H9 (cell line): ENCODE measurements at regions not wholly inside any gene's neighbourhood (a gene's known extent, or its start where the extent isn't known, plus 50 kb on each side); places are given as distances from the start of the nearest gene placed in this dataset.

ENCODE experiments used
- DNase-seq: peaks from one replicate; pipeline ENCODE4 v3.0.0-alpha.2; 2017
- H2AFZ ChIP-seq: one replicate; pipeline ENCODE4 v1.6.1; 2013; ENCODE audit warnings: mild to moderate bottlenecking, low read length, control low read depth, moderate library complexity
- H2AK5ac ChIP-seq: 2 replicates; pipeline ENCODE4 v1.6.1; 2013; ENCODE audit warnings: low read length, control low read depth, mixed read lengths; ENCODE audit not compliant: insufficient read length
- H2BK120ac ChIP-seq: one replicate; pipeline ENCODE4 v1.6.1; 2013; ENCODE audit warnings: low read depth, mild to moderate bottlenecking, low read length, control low read depth, inconsistent platforms; ENCODE audit not compliant: poor library complexity, severe bottlenecking
- H2BK12ac ChIP-seq: 2 replicates; pipeline ENCODE4 v1.6.1; 2013; ENCODE audit warnings: low read length, control low read depth, mixed read lengths, low read depth; ENCODE audit not compliant: insufficient read length
- H2BK15ac ChIP-seq: 2 replicates; pipeline ENCODE4 v1.6.1; 2013; ENCODE audit warnings: low read depth, low read length, control low read depth
- H2BK20ac ChIP-seq: one replicate; pipeline ENCODE4 v1.6.1; 2013; ENCODE audit warnings: low read depth, mild to moderate bottlenecking, low read length, control low read depth, inconsistent platforms; ENCODE audit not compliant: poor library complexity, severe bottlenecking
- H2BK5ac ChIP-seq: 2 replicates; pipeline ENCODE4 v1.6.1; 2013; ENCODE audit warnings: low read length, control low read depth, mixed read lengths; ENCODE audit not compliant: insufficient read length
- H3K14ac ChIP-seq: 2 replicates; pipeline ENCODE4 v1.6.1; 2013; ENCODE audit warnings: low read length, control low read depth; ENCODE audit not compliant: insufficient read depth
- H3K18ac ChIP-seq: 2 replicates; pipeline ENCODE4 v1.6.1; 2013; ENCODE audit warnings: low read depth, mild to moderate bottlenecking, mixed read lengths, low read length, control low read depth; ENCODE audit not compliant: insufficient read length
- H3K23ac ChIP-seq: 2 replicates; pipeline ENCODE4 v1.6.1; 2013; ENCODE audit warnings: low read length, control low read depth, mixed read lengths, low read depth; ENCODE audit not compliant: insufficient read length
- H3K23me2 ChIP-seq: 2 replicates; pipeline ENCODE4 v1.6.1; 2013; ENCODE audit warnings: low read depth, mild to moderate bottlenecking, mixed read lengths, low read length, control low read depth; ENCODE audit not compliant: insufficient read length, poor library complexity, severe bottlenecking
- H3K27ac ChIP-seq: 2 replicates; pipeline ENCODE4 v1.5.1; 2013; ENCODE audit warnings: low read length, control low read depth, mixed read lengths, low read depth; ENCODE audit not compliant: insufficient read length
- H3K27me3 ChIP-seq: 2 replicates; pipeline ENCODE4 v1.6.1; 2013; ENCODE audit warnings: low read length, control low read depth, inconsistent platforms; ENCODE audit not compliant: insufficient read depth
- H3K4ac ChIP-seq: 2 replicates; pipeline ENCODE4 v1.6.1; 2013; ENCODE audit warnings: low read depth, mild to moderate bottlenecking, control low read depth, inconsistent platforms, low read length, moderate library complexity
- H3K4me1 ChIP-seq: 2 replicates; pipeline ENCODE4 v1.6.1; 2013; ENCODE audit warnings: low read length, control low read depth, inconsistent platforms; ENCODE audit not compliant: insufficient read depth
- H3K4me2 ChIP-seq: 2 replicates; pipeline ENCODE4 v1.6.1; 2013; ENCODE audit warnings: low read length, control low read depth, mixed read lengths; ENCODE audit not compliant: insufficient read length, insufficient read depth
- H3K56ac ChIP-seq: 2 replicates; pipeline ENCODE4 v1.6.1; 2013; ENCODE audit warnings: low read depth, mild to moderate bottlenecking, mixed read lengths, low read length, control low read depth; ENCODE audit not compliant: insufficient read length
- H3K79me1 ChIP-seq: 2 replicates; pipeline ENCODE4 v1.6.1; 2013; ENCODE audit warnings: low read depth, mild to moderate bottlenecking, moderate library complexity, low read length, control low read depth, inconsistent platforms; ENCODE audit not compliant: insufficient read depth, poor library complexity, severe bottlenecking
- H3K79me2 ChIP-seq: 2 replicates; pipeline ENCODE4 v1.6.1; 2013; ENCODE audit warnings: low read length, control low read depth, inconsistent platforms; ENCODE audit not compliant: insufficient read depth
- H3K9ac ChIP-seq: 2 replicates; pipeline ENCODE4 v1.6.1; 2013; ENCODE audit warnings: low read length, control low read depth, mixed read lengths; ENCODE audit not compliant: insufficient read length; ENCODE audit errors: extremely low read depth
- H3K9me3 ChIP-seq: one replicate; pipeline ENCODE4 v1.6.1; 2013; ENCODE audit warnings: low read depth, low read length, inconsistent platforms; ENCODE audit not compliant: control insufficient read depth
- H3T11ph ChIP-seq: one replicate; pipeline ENCODE4 v1.6.1; 2013; ENCODE audit warnings: mild to moderate bottlenecking, low read length, control low read depth, inconsistent platforms
- H4K20me1 ChIP-seq: one replicate; pipeline ENCODE4 v1.6.1; 2013; ENCODE audit not compliant: control insufficient read depth, insufficient read length, insufficient read depth
- H4K5ac ChIP-seq: 2 replicates; pipeline ENCODE4 v1.6.1; 2013; ENCODE audit warnings: low read depth, mild to moderate bottlenecking, mixed read lengths, low read length, control low read depth; ENCODE audit not compliant: insufficient read length
- H4K8ac ChIP-seq: replicated peaks from 2 replicates; pipeline ENCODE4 v1.6.1; 2013; ENCODE audit warnings: low read length, control low read depth, mixed read lengths, low read depth; ENCODE audit not compliant: insufficient read length
- H4K91ac ChIP-seq: 2 replicates; pipeline ENCODE4 v1.6.1; 2013; ENCODE audit warnings: low read depth, mild to moderate bottlenecking, moderate library complexity, mixed read lengths, low read length, control low read depth; ENCODE audit not compliant: insufficient read length
- H3K27ac Mint-ChIP-seq, 3 experiments: 2 replicates in 2 of 3; 3 replicates in 1 of 3; pipeline ENCODE4 v1.8.0; 2020 to 2021; ENCODE audit warnings: mixed read lengths in 3 of 3, mild to moderate bottlenecking in 1 of 3, moderate library complexity in 1 of 3
- H3K27me3 Mint-ChIP-seq: 2 replicates; pipeline ENCODE4 v1.8.0; 2021; ENCODE audit warnings: low read depth, mild to moderate bottlenecking, moderate library complexity, mixed read lengths
- H3K36me3 Mint-ChIP-seq, 3 experiments: 2 replicates in 2 of 3; 3 replicates in 1 of 3; pipeline ENCODE4 v1.8.0; 2020 to 2021; ENCODE audit warnings: low read depth in 3 of 3, mixed read lengths in 3 of 3; ENCODE audit not compliant: insufficient read depth in 1 of 3
- H3K4me1 Mint-ChIP-seq, 2 experiments: 2 replicates each; pipeline ENCODE4 v1.8.0; 2020; ENCODE audit warnings: mixed read lengths in 2 of 2
- H3K4me3 Mint-ChIP-seq, 2 experiments: 2 replicates in 1 of 2; 3 replicates in 1 of 2; pipeline ENCODE4 v1.8.0; 2020 to 2021; ENCODE audit warnings: mild to moderate bottlenecking in 2 of 2, mixed read lengths in 2 of 2, moderate library complexity in 1 of 2
- H3K9me3 Mint-ChIP-seq, 2 experiments: 2 replicates in 1 of 2; 3 replicates in 1 of 2; pipeline ENCODE4 v1.8.0; 2020; ENCODE audit warnings: mild to moderate bottlenecking in 2 of 2, mixed read lengths in 2 of 2, moderate library complexity in 1 of 2
- CTCF ChIP-seq: fragments of 200-600 bp; sonication (generic); conservative IDR thresholded peaks from 3 replicates; pipeline ENCODE4 v1.8.0; 2021; ENCODE audit warnings: antibody characterized with exemption, mild to moderate bottlenecking
- WGBS: extraction: QIAGEN DNeasy Blood & Tissue Kit; methylation state at CpG from one replicate; pipeline ENCODE4 v1.1.7; 2013; ENCODE audit warnings: missing lambda C conversion rate, low lambda C conversion rate, mixed read lengths; ENCODE audit not compliant: insufficient read length; ENCODE audit errors: extremely low coverage; 5-methylcytosine and 5-hydroxymethylcytosine counted together

GRCh38 chr16:5838071-5838470 is 740.5 kb upstream of the EEF2KMT start:
- no peak for TF ChIP-seq CTCF
- H3T11ph ChIP-seq = no peak overlapping the region
- no CpG with 5 or more reads among the region's 7 CpGs for WGBS
- no peak overlapping the region for H3K9ac ChIP-seq
- no peak overlapping the region for H3K4me2 ChIP-seq
- no peak overlapping the region for H3K56ac ChIP-seq
- no peak overlapping the region for H2BK5ac ChIP-seq
- no peaks in the 10 kb centered on the region for H3K9me3 ChIP-seq
- H3K9me3 Mint-ChIP-seq = no peaks in the 10 kb centered on the region
- no peak overlapping the region for H2AK5ac ChIP-seq
- no peaks in the 10 kb centered on the region for H4K20me1 ChIP-seq
- no peak overlapping the region for H3K23ac ChIP-seq
- H4K8ac ChIP-seq = no peak overlapping the region
- no peaks in the 10 kb centered on the region for H3K79me2 ChIP-seq
- no peak overlapping the region for H3K27ac Mint-ChIP-seq
- no peak overlapping the region for H2BK120ac ChIP-seq
- H2BK12ac ChIP-seq = no peak overlapping the region
- H3K27me3 ChIP-seq = no peaks in the 10 kb centered on the region
- H3K23me2 ChIP-seq = no peaks in the 10 kb centered on the region
- DNase-seq = no peak
- H2BK20ac ChIP-seq = no peak overlapping the region
- H2AFZ ChIP-seq = no peak overlapping the region
- H3K4me1 ChIP-seq = no peaks in the 10 kb centered on the region
- H4K5ac ChIP-seq = no peak overlapping the region
- no peaks in the 10 kb centered on the region for H3K36me3 Mint-ChIP-seq
- H3K4me3 Mint-ChIP-seq = no peak overlapping the region
- peaks cover 15 to 18% of the 10 kb centered on the region in 2 experiments for H3K4me1 Mint-ChIP-seq
- no peaks in the 10 kb centered on the region for H3K79me1 ChIP-seq
- no peak overlapping the region for H3K4ac ChIP-seq
- H2BK15ac ChIP-seq = no peak overlapping the region
- no peak overlapping the region for H3K27ac ChIP-seq
- no peak overlapping the region for H3K18ac ChIP-seq
- no peak overlapping the region for H3K14ac ChIP-seq
- no peak overlapping the region for H4K91ac ChIP-seq
- H3K27me3 Mint-ChIP-seq = peaks cover 2% of the 10 kb centered on the region; the same call in 1 of the 2 replicates
